ENCODE measurements at regions not wholly inside any gene's neighbourhood (a gene's known extent, or its start where the extent isn't known, plus 50 kb on each side); places are given as distances from the start of the nearest gene placed in this dataset.

- TF ChIP-seq CTCF (IDR thresholded peaks at IDR 0.05) (no peak), EZH2 (IDR thresholded peaks at IDR 0.05; ENCODE audit: borderline replicate concordance, insufficient read depth, low read depth, low read length, poor library complexity, severe bottlenecking) (no peak)
These were observed 604.8 kb upstream of the GYPC start for GRCh38 chr2:126050991-126051736.
